ENCODE measurements at regions not wholly inside any gene's neighbourhood (a gene's known extent, or its start where the extent isn't known, plus 50 kb on each side); places are given as distances from the start of the nearest gene placed in this dataset.

DNA sequence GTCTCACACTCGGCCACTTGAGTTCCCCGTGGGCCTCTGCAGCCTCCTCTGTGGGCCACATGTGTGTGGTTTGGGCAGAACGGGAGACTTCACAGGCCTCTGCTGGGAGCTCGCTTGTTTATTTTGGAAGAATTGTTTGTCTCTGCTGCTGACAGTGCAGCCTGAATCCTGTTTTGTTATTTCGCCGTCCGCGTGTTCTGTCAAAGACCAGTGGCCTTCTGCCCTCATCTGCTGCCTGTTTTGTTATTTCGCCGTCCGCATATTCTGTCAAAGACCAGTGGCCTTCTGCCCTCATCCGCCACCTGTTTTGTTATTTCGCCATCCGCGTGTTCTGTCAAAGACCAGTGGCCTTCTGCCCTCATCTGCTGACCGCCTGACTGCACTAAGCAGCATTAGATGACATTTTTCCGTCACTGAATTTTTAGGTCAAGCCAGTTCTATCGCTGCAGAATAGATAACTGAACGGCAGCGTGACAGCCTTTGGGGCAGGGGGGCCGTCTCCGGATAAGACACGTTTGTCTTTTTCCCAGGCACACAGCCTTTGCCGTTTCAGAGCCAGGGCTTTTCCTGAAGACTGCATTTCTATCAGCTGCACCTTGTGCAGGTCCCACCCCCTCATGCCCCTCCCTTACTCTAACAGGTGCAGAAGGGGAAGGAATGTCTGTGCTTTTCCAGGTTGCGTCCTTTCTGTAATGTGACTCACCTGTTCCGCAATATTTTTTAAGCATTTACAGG is 158.5 kb upstream of the AFDN start (continued):
- TF ChIP-seq, protein P1, sequence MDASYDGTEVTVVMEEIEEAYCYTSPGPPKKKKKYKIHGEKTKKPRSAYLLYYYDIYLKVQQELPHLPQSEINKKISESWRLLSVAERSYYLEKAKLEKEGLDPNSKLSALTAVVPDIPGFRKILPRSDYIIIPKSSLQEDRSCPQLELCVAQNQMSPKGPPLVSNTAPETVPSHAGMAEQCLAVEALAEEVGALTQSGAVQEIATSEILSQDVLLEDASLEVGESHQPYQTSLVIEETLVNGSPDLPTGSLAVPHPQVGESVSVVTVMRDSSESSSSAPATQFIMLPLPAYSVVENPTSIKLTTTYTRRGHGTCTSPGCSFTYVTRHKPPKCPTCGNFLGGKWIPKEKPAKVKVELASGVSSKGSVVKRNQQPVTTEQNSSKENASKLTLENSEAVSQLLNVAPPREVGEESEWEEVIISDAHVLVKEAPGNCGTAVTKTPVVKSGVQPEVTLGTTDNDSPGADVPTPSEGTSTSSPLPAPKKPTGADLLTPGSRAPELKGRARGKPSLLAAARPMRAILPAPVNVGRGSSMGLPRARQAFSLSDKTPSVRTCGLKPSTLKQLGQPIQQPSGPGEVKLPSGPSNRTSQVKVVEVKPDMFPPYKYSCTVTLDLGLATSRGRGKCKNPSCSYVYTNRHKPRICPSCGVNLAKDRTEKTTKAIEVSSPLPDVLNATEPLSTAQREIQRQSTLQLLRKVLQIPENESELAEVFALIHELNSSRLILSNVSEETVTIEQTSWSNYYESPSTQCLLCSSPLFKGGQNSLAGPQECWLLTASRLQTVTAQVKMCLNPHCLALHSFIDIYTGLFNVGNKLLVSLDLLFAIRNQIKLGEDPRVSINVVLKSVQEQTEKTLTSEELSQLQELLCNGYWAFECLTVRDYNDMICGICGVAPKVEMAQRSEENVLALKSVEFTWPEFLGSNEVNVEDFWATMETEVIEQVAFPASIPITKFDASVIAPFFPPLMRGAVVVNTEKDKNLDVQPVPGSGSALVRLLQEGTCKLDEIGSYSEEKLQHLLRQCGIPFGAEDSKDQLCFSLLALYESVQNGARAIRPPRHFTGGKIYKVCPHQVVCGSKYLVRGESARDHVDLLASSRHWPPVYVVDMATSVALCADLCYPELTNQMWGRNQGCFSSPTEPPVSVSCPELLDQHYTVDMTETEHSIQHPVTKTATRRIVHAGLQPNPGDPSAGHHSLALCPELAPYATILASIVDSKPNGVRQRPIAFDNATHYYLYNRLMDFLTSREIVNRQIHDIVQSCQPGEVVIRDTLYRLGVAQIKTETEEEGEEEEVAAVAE (CRISPR knock-in tag; IDR thresholded peaks at IDR 0.05; ENCODE audit: borderline replicate concordance), result peak; percentile 62; the same call in 1 of the 2 replicates
- TF ChIP-seq MAFK (conservative IDR thresholded peaks at IDR 0.05 in 1 of 2, IDR thresholded peaks at IDR 0.05 in 1 of 2; ENCODE audit: low read length in 2 of 2) (peak; percentile 50 to 66; a peak in 3 of 4 replicates), MZF1 (CRISPR knock-in tag; IDR thresholded peaks at IDR 0.05; ENCODE audit: borderline replicate concordance) (peak; percentile 89; the same call in 1 of the 2 replicates), ZFP62 (CRISPR knock-in tag; IDR thresholded peaks at IDR 0.05) (no peak), SMC3 (IDR thresholded peaks at IDR 0.05; ENCODE audit: low read length) (peak; percentile 77; the same call in 1 of the 2 replicates), ZNF143 (CRISPR knock-in tag; IDR thresholded peaks at IDR 0.05) (peak; percentile 12; the same call in 1 of the 2 replicates), SIX1 (CRISPR knock-in tag; IDR thresholded peaks at IDR 0.05; ENCODE audit: borderline replicate concordance) (peak; percentile 51; the same call in 1 of the 2 replicates), REPIN1 (CRISPR knock-in tag; IDR thresholded peaks at IDR 0.05; ENCODE audit: borderline replicate concordance, low read depth) (no peak; the same call in 1 of the 2 replicates), ZNF101 (CRISPR knock-in tag; IDR thresholded peaks at IDR 0.05; ENCODE audit: borderline replicate concordance, low read depth) (peak; percentile 89; the same call in 1 of the 2 replicates), RBM39 (IDR thresholded peaks at IDR 0.05; ENCODE audit: low read depth, low read length, poor library complexity, severe bottlenecking) (no peak), SMAD1 (CRISPR knock-in tag; IDR thresholded peaks at IDR 0.05; ENCODE audit: borderline replicate concordance, low read depth) (peak; percentile 84; the same call in 1 of the 2 replicates), PPARG (CRISPR knock-in tag; conservative IDR thresholded peaks at IDR 0.05) (peak; percentile 79; the same call in 1 of the 2 replicates), ZNF234 (CRISPR knock-in tag; conservative IDR thresholded peaks at IDR 0.05) (no peak), ZNF552 (CRISPR knock-in tag; IDR thresholded peaks at IDR 0.05; ENCODE audit: borderline replicate concordance) (0 out of 2 replicates have a peak, but pooled peaks have one; percentile 65), IRX3 (CRISPR knock-in tag; IDR thresholded peaks at IDR 0.05; ENCODE audit: borderline replicate concordance, low read depth) (peak; percentile 76; the same call in 1 of the 2 replicates), ZNF335 (CRISPR knock-in tag; IDR thresholded peaks at IDR 0.05) (peak; percentile 91), ZNF136 (CRISPR knock-in tag; IDR thresholded peaks at IDR 0.05; ENCODE audit: low read depth) (peak; percentile 99), RARG (CRISPR knock-in tag; IDR thresholded peaks at IDR 0.05; ENCODE audit: low read depth) (0 out of 2 replicates have a peak, but pooled peaks have one; percentile 61)
- TF ChIP-seq, protein P2, sequence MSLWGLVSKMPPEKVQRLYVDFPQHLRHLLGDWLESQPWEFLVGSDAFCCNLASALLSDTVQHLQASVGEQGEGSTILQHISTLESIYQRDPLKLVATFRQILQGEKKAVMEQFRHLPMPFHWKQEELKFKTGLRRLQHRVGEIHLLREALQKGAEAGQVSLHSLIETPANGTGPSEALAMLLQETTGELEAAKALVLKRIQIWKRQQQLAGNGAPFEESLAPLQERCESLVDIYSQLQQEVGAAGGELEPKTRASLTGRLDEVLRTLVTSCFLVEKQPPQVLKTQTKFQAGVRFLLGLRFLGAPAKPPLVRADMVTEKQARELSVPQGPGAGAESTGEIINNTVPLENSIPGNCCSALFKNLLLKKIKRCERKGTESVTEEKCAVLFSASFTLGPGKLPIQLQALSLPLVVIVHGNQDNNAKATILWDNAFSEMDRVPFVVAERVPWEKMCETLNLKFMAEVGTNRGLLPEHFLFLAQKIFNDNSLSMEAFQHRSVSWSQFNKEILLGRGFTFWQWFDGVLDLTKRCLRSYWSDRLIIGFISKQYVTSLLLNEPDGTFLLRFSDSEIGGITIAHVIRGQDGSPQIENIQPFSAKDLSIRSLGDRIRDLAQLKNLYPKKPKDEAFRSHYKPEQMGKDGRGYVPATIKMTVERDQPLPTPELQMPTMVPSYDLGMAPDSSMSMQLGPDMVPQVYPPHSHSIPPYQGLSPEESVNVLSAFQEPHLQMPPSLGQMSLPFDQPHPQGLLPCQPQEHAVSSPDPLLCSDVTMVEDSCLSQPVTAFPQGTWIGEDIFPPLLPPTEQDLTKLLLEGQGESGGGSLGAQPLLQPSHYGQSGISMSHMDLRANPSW (CRISPR knock-in tag; IDR thresholded peaks at IDR 0.05; ENCODE audit: borderline replicate concordance), result peak; percentile 99
